Neural crest cell (in vitro differentiated cells): ENCODE measurements at regions not wholly inside any gene's neighbourhood (a gene's known extent, or its start where the extent isn't known, plus 50 kb on each side); places are given as distances from the start of the nearest gene placed in this dataset.

Experiments used
- DNase-seq: peaks from one replicate; pipeline ENCODE4 v3.0.0; 2021; ENCODE audit warnings: low read depth, mixed read lengths, low spot score
- H3K27ac Mint-ChIP-seq: one replicate; pipeline ENCODE4 v1.8.0; 2021; ENCODE audit warnings: mild to moderate bottlenecking, mixed read lengths; ENCODE audit not compliant: unreplicated experiment
- H3K27me3 Mint-ChIP-seq: 2 replicates; pipeline ENCODE4 v1.8.0; 2021; ENCODE audit warnings: low read depth, mild to moderate bottlenecking, mixed read lengths
- H3K36me3 Mint-ChIP-seq: 2 replicates; pipeline ENCODE4 v1.8.0; 2021; ENCODE audit warnings: low read depth, mild to moderate bottlenecking, mixed read lengths
- H3K4me1 Mint-ChIP-seq: 2 replicates; pipeline ENCODE4 v1.8.0; 2021; ENCODE audit warnings: mixed read lengths
- H3K4me3 Mint-ChIP-seq: one replicate; pipeline ENCODE4 v1.8.0; 2021; ENCODE audit warnings: mild to moderate bottlenecking, mixed read lengths
- H3K9me3 Mint-ChIP-seq: 2 replicates; pipeline ENCODE4 v1.8.0; 2021; ENCODE audit warnings: mixed read lengths
- CTCF ChIP-seq: fragments of 200-600 bp; sonication (generic); conservative IDR thresholded peaks from 2 replicates; pipeline ENCODE4 v1.5.0; 2021; ENCODE audit warnings: antibody characterized with exemption, mild to moderate bottlenecking

GRCh38 chr17:73750975-73751374 lies 106.7 kb upstream of the SDK2 start:
- no peaks in the 10 kb centered on the region for H3K9me3 Mint-ChIP-seq
- H3K4me3 Mint-ChIP-seq: no peak overlapping the region
- H3K27me3 Mint-ChIP-seq: peaks cover 2% of the 10 kb centered on the region
- H3K36me3 Mint-ChIP-seq: no peaks in the 10 kb centered on the region
- H3K27ac Mint-ChIP-seq: no peak overlapping the region
- H3K4me1 Mint-ChIP-seq: no peaks in the 10 kb centered on the region
- DNase-seq: no peak
- TF ChIP-seq CTCF: no peak

- peaks cover 2% of the 10 kb centered on the region for H3K27me3 Mint-ChIP-seq
- peaks cover 5% of the 10 kb centered on the region for H3K4me1 Mint-ChIP-seq
- no peak for DNase-seq
- H3K36me3 Mint-ChIP-seq: no peaks in the 10 kb centered on the region
- TF ChIP-seq CTCF: no peak
- H3K9me3 Mint-ChIP-seq: no peaks in the 10 kb centered on the region
- H3K4me3 Mint-ChIP-seq: no peak overlapping the region
- H3K27ac Mint-ChIP-seq: no peak overlapping the region
These were observed 109.7 kb upstream of the SDK2 start for GRCh38 chr17:73753751-73754496.

- Mint-ChIP-seq H3K27me3 (peaks cover 5% of the 10 kb centered on the region), H3K36me3 (no peaks in the 10 kb centered on the region), H3K27ac (no peak overlapping the region), H3K9me3 (no peaks in the 10 kb centered on the region), H3K4me1 (peaks cover 8% of the 10 kb centered on the region), H3K4me3 (no peak overlapping the region)
- DNase-seq: no peak
- no peak for TF ChIP-seq CTCF
These were observed 110.7 kb upstream of the SDK2 start for GRCh38 chr17:73754886-73755400.

DNA sequence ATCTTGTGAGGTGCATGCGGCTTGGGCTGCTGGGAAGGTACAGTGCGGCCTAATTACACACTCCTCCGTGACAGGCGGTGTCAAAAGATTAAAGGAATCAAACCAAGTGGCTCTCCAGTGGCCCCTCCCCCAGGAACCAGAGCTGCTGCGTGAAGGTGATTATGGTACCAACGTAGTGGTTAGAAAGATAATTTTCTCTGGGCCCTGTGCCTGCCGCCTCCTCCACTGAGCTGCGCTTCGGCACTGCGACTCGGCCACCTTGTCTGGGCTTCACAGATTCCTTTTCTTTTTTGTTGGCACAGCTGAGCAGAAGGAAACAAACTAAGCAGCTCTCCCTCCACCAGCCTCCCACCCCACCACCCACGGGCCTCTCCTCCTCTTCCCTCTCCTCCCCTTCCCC lies 113.2 kb upstream of the SDK2 start:
- Mint-ChIP-seq H3K4me1 (peaks cover 14% of the 10 kb centered on the region), H3K27ac (no peak overlapping the region), H3K36me3 (no peaks in the 10 kb centered on the region), H3K4me3 (no peak overlapping the region), H3K27me3 (peaks cover 7% of the 10 kb centered on the region), H3K9me3 (no peaks in the 10 kb centered on the region)
- DNase-seq: no peak
- TF ChIP-seq CTCF: no peak

- no peaks in the 10 kb centered on the region for H3K9me3 Mint-ChIP-seq
- H3K27me3 Mint-ChIP-seq: peaks cover 7% of the 10 kb centered on the region
- no peak for TF ChIP-seq CTCF
- no peak for DNase-seq
- H3K27ac Mint-ChIP-seq: no peak overlapping the region
- H3K36me3 Mint-ChIP-seq: no peaks in the 10 kb centered on the region
- no peak overlapping the region for H3K4me3 Mint-ChIP-seq
- H3K4me1 Mint-ChIP-seq: peaks cover 14% of the 10 kb centered on the region
These were observed 114.0 kb upstream of the SDK2 start for GRCh38 chr17:73758245-73758644.
